SU-DHL-6 (cell line): ENCODE measurements at regions not wholly inside any gene's neighbourhood (a gene's known extent, or its start where the extent isn't known, plus 50 kb on each side); places are given as distances from the start of the nearest gene placed in this dataset.

ENCODE experiments used
- CTCF ChIP-seq: fragments of 200-600 bp; sonication (generic); IDR thresholded peaks from one replicate; pipeline ENCODE4 v1.5.1; 2017; ENCODE audit warnings: antibody characterized with exemption, mild to moderate bottlenecking, low read length, moderate library complexity; ENCODE audit not compliant: insufficient read depth, poor library complexity, severe bottlenecking
- EZH2phosphoT487 ChIP-seq: fragments of 200-600 bp; sonication (generic), shearing (Covaris generic); conservative IDR thresholded peaks from 2 replicates; pipeline ENCODE4 v1.6.1; 2018; ENCODE audit warnings: mild to moderate bottlenecking, antibody characterized with exemption, low read length, moderate library complexity, mixed read lengths

DNA sequence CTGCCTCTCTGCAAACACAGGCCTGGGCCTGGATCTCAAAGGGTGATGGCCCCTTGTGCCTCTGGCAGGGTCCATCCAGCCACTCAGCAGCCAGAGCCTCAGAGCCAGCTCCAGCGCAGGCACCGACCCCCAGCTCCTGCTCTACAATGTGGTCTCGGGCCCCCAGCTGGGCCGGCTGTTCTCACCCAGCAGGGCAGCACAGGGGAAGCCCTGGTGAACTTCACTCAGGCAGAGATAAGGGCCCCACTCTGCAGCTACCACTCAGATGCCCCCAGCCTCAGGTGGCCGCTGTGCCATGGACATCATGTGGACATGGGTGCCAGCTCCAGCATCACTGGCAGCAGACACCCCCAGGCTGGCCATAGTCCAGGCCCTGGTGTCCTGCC lies 173.1 kb downstream of the TBC1D2B start:
- TF ChIP-seq CTCF (no peak), EZH2phosphoT487 (no peak)
